ENCODE measurements at regions not wholly inside any gene's neighbourhood (a gene's known extent, or its start where the extent isn't known, plus 50 kb on each side); places are given as distances from the start of the nearest gene placed in this dataset.

DNA sequence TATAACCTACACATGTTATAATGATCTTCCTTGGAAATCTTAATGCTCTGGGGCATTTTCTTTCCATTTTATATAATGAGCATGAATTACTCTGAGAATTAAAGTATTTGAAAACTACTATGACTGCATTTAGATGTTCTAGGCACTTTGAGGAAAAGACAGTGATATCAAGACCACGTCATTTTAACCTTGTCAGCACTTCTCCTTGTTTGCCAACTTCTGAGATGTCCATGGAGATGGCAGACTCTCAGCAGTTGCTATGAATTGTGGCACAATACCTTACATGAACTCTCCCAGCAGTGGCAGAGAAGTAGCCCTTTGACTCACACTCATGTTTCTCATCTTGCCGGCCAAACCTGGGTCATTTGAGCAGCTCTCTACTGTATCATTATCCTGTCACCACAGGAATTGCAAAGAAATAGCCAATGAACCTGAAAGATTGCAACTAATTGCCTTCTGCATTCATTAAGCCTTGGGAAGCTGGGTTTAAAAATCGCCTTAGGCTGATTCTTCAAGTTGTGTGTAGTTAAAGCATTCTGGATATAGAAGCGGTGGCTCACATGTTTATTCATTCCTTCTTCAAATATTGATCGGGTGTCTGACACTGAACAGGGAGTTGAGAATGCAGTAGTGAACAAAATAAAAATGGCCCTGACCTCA lies 272.2 kb upstream of the CFAP20DC start:
- Histone ChIP-seq H3K27me3 (ENCODE audit: control insufficient read depth, insufficient read depth, low read length) (no peaks in the 10 kb centered on the region), H3K36me3 (ENCODE audit: control insufficient read depth, insufficient read depth, low read length) (no peaks in the 10 kb centered on the region), H3K4me3 (ENCODE audit: low read depth, low read length) (no peak overlapping the region)
- FAIRE-seq: no peak
- peak; percentile 45 for DNase-seq (ENCODE audit: low read depth)
- TF ChIP-seq, protein P1, sequence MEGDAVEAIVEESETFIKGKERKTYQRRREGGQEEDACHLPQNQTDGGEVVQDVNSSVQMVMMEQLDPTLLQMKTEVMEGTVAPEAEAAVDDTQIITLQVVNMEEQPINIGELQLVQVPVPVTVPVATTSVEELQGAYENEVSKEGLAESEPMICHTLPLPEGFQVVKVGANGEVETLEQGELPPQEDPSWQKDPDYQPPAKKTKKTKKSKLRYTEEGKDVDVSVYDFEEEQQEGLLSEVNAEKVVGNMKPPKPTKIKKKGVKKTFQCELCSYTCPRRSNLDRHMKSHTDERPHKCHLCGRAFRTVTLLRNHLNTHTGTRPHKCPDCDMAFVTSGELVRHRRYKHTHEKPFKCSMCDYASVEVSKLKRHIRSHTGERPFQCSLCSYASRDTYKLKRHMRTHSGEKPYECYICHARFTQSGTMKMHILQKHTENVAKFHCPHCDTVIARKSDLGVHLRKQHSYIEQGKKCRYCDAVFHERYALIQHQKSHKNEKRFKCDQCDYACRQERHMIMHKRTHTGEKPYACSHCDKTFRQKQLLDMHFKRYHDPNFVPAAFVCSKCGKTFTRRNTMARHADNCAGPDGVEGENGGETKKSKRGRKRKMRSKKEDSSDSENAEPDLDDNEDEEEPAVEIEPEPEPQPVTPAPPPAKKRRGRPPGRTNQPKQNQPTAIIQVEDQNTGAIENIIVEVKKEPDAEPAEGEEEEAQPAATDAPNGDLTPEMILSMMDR (IDR thresholded peaks at IDR 0.05; ENCODE audit: insufficient read depth, low read length, severe bottlenecking): no peak

DNA sequence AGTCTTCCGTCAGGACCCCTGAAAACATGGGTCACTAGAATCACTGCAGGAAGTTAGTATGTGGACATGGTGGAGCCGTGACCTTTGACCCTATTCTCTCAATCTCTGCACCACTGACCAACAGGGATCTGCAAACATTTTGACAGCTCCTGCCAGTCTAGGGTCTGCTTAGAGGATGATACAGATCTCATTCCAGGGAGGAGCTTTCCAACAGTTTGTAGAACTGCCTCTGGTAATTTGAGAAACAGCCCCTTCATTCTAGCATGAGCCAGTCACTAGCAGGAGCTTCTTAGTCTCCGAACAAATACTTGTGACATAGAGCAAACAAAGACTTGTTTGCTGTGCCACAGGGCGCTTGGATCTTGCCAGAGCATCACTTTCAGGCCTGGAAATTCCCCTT lies 270.3 kb upstream of the CFAP20DC start:
- DNase-seq (ENCODE audit: low read depth): no peak

DNA sequence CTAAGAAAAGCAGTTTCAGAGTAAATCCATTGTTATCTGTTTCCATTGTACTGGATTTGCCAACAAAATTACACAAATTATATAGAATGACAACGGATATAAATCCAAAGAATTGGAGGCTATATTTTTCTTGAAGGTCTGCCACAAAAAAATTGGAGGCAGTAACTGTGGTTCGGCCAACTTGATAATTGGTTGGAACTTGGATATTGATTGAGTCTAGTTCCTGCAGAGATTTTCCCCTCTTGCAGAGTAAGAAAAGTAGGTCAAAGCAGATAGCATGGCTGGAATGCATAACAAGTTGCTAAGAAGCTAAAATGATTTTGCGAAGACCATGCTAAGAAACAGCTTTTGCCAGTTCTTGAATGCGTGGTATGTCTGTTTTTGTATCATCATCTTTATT lies 269.6 kb upstream of the CFAP20DC start:
- H3K36me3 ChIP-seq (ENCODE audit: control insufficient read depth, insufficient read depth, low read length): no peaks in the 10 kb centered on the region
- FAIRE-seq (no peak), DNase-seq (ENCODE audit: low read depth) (no peak)
- TF ChIP-seq, protein P1 (IDR thresholded peaks at IDR 0.05; ENCODE audit: insufficient read depth, low read length, severe bottlenecking): no peak
- H3K27me3 ChIP-seq (ENCODE audit: control insufficient read depth, insufficient read depth, low read length): no peaks in the 10 kb centered on the region
- H3K4me3 ChIP-seq (ENCODE audit: low read depth, low read length): no peak overlapping the region

More for the DNA sequence above, 270.3 kb upstream of the CFAP20DC start:
- no peak for FAIRE-seq
- TF ChIP-seq, protein P1 (IDR thresholded peaks at IDR 0.05; ENCODE audit: insufficient read depth, low read length, severe bottlenecking): no peak
- Histone ChIP-seq H3K27me3 (ENCODE audit: control insufficient read depth, insufficient read depth, low read length) (no peaks in the 10 kb centered on the region), H3K4me3 (ENCODE audit: low read depth, low read length) (no peak overlapping the region), H3K36me3 (ENCODE audit: control insufficient read depth, insufficient read depth, low read length) (no peaks in the 10 kb centered on the region)

DNA sequence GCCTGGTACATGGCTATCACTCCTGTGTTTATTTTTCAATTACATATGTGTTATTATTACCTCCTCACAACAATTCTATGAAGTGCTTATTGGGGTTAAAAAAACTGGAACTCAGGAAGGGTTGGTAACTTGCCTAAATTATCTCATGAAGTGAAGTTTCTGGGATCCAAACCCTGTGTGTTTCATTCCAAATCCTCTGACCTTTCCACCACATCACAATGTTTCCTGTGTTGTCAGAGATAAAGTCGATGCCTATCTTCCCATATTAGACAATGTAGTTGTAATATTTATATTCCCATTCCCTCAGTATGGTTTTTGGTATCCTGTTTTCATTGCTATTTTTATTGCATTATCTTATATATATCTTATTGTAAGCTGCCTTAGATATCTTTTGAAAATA lies 269.1 kb upstream of the CFAP20DC start:
- no peaks in the 10 kb centered on the region for H3K27me3 ChIP-seq (ENCODE audit: control insufficient read depth, insufficient read depth, low read length)
- no peak overlapping the region for H3K4me3 ChIP-seq (ENCODE audit: low read depth, low read length)
- FAIRE-seq: no peak
- TF ChIP-seq, protein P1 (IDR thresholded peaks at IDR 0.05; ENCODE audit: insufficient read depth, low read length, severe bottlenecking): no peak
- DNase-seq (ENCODE audit: low read depth): no peak
- H3K36me3 ChIP-seq (ENCODE audit: control insufficient read depth, insufficient read depth, low read length): no peaks in the 10 kb centered on the region

DNA sequence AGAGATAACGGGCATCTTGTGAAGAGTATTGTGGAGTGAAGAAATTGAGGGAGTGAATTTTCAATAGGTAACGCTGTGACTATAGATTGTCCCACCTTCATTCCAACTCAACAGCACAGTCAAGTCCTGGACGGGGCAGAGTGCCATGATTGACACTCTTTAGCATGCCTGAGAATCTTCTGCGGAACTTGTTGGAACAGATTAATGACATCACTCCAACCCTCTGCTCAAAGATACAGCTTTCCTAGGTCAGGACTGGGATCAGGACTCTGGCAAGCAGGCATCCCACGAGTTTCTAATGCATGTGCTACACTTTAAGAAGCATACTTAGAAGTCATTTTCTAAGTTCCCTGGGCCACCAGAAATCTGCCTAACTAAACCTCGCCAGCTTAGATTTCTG lies 267.6 kb upstream of the CFAP20DC start:
- Histone ChIP-seq H3K27me3 (ENCODE audit: control insufficient read depth, insufficient read depth, low read length) (no peaks in the 10 kb centered on the region), H3K36me3 (ENCODE audit: control insufficient read depth, insufficient read depth, low read length) (no peaks in the 10 kb centered on the region), H3K4me3 (ENCODE audit: low read depth, low read length) (no peak overlapping the region)
- TF ChIP-seq, protein P1 (IDR thresholded peaks at IDR 0.05; ENCODE audit: insufficient read depth, low read length, severe bottlenecking): no peak
- FAIRE-seq (no peak), DNase-seq (ENCODE audit: low read depth) (peak; percentile 53)

DNA sequence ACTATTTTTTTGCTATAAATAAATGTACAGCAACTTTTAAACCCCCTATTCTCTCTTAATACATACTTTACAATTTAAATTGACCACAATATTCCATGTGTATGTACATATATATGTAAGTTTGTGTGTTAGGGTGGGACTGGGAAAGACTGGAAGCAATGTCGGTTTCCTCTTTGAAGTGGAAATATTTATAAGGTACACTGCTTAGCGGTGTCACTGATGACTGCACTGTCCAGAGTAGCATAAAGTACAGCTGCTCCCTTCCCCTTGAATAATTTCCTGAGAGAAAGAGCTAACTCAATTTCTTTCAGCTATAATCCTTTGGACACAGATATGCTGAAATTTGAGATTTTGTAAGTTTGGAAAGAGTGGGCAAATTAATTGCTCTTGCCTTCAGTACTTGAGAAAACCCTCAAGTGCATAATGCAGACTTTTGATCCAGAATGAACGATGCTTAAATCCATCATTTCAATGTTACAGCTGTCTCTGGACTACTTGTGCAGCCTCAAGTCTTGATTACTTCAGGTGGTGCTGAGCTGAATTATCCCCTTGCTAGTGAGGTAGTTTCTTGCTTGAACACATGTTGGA lies 267.0 kb upstream of the CFAP20DC start:
- TF ChIP-seq, protein P1 (IDR thresholded peaks at IDR 0.05; ENCODE audit: insufficient read depth, low read length, severe bottlenecking): no peak
- FAIRE-seq: no peak
- no peaks in the 10 kb centered on the region for H3K27me3 ChIP-seq (ENCODE audit: control insufficient read depth, insufficient read depth, low read length)
- DNase-seq (ENCODE audit: low read depth): no peak
- no peak overlapping the region for H3K4me3 ChIP-seq (ENCODE audit: low read depth, low read length)
- H3K36me3 ChIP-seq (ENCODE audit: control insufficient read depth, insufficient read depth, low read length): no peaks in the 10 kb centered on the region
